ENCODE measurements at regions not wholly inside any gene's neighbourhood (a gene's known extent, or its start where the extent isn't known, plus 50 kb on each side); places are given as distances from the start of the nearest gene placed in this dataset.

GRCh38 chr10:128375171-128375570, 248.9 kb upstream of the MKI67 start:
- DNase-seq (ENCODE audit: low spot score) = no peak

GRCh38 chr10:128377364-128377987, 251.3 kb upstream of the MKI67 start:
- no peak for DNase-seq (ENCODE audit: low spot score)

- DNase-seq (ENCODE audit: low spot score) = no peak
These were observed 251.8 kb upstream of the MKI67 start for GRCh38 chr10:128377988-128378387.

- no peak for DNase-seq (ENCODE audit: low spot score)
These were observed 254.7 kb upstream of the MKI67 start for GRCh38 chr10:128380946-128381345.

GRCh38 chr10:128382225-128382624, 256.0 kb upstream of the MKI67 start:
- no peak for DNase-seq (ENCODE audit: low spot score)

- DNase-seq (ENCODE audit: low spot score) = no peak
These were observed 258.6 kb upstream of the MKI67 start for GRCh38 chr10:128384831-128385230.

GRCh38 chr10:128386231-128386630, 260.0 kb upstream of the MKI67 start:
- no peak for DNase-seq (ENCODE audit: low spot score)

- no peak for DNase-seq (ENCODE audit: low spot score)
These were observed 260.8 kb upstream of the MKI67 start for GRCh38 chr10:128386816-128387604.

- no peak for DNase-seq (ENCODE audit: low spot score)
These were observed 264.4 kb upstream of the MKI67 start for GRCh38 chr10:128390596-128390995.

GRCh38 chr10:128393546-128393945, 267.3 kb upstream of the MKI67 start:
- no peak for DNase-seq (ENCODE audit: low spot score)

GRCh38 chr10:128398118-128398517, 271.9 kb upstream of the MKI67 start:
- no peak for DNase-seq (ENCODE audit: low spot score)

GRCh38 chr10:128398999-128399398, 272.8 kb upstream of the MKI67 start:
- no peak for DNase-seq (ENCODE audit: low spot score)

- no peak for DNase-seq (ENCODE audit: low spot score)
These were observed 274.3 kb upstream of the MKI67 start for GRCh38 chr10:128400564-128400963.

GRCh38 chr10:128405450-128405849, 279.2 kb upstream of the MKI67 start:
- no peak for DNase-seq (ENCODE audit: low spot score)

GRCh38 chr10:128411643-128412042, 285.4 kb upstream of the MKI67 start:
- DNase-seq (ENCODE audit: low spot score) = no peak

- no peak for DNase-seq (ENCODE audit: low spot score)
These were observed 288.3 kb upstream of the MKI67 start for GRCh38 chr10:128414568-128414967.

GRCh38 chr10:128416231-128416630, 290.0 kb upstream of the MKI67 start:
- DNase-seq (ENCODE audit: low spot score) = no peak

- no peak for DNase-seq (ENCODE audit: low spot score)
These were observed 291.6 kb upstream of the MKI67 start for GRCh38 chr10:128417826-128418225.

- DNase-seq (ENCODE audit: low spot score) = no peak
These were observed 292.6 kb upstream of the MKI67 start for GRCh38 chr10:128418819-128419218.

GRCh38 chr10:128419466-128420019, 293.3 kb upstream of the MKI67 start:
- no peak for DNase-seq (ENCODE audit: low spot score)

- DNase-seq (ENCODE audit: low spot score) = no peak
These were observed 294.4 kb upstream of the MKI67 start for GRCh38 chr10:128420623-128421022.

- no peak for DNase-seq (ENCODE audit: low spot score)
These were observed 295.3 kb upstream of the MKI67 start for GRCh38 chr10:128421371-128422160.

- DNase-seq (ENCODE audit: low spot score) = no peak
These were observed 296.0 kb upstream of the MKI67 start for GRCh38 chr10:128422190-128422589.

Measured in cerebellar cortex (tissue), 1 donor.